ENCODE measurements at regions not wholly inside any gene's neighbourhood (a gene's known extent, or its start where the extent isn't known, plus 50 kb on each side); places are given as distances from the start of the nearest gene placed in this dataset.

GRCh38 chr1:38560457-38560856 lies 299.1 kb downstream of the RRAGC start:
- ChIA-PET CTCF (no interaction called here), POLR2A (interaction anchor here (0.5 kb wide), 1 partner anchor 960 kb away, joined by 5 read pairs; no protein-coding TSS in a partner anchor)

- ChIA-PET CTCF (interaction anchor here (0.6 kb wide), 1 partner anchor 811 kb away, joined by 3 read pairs; no protein-coding TSS in a partner anchor), POLR2A (interaction anchor here (0.5 kb wide), 2 partner anchors 393 to 959 kb away, joined by 5 read pairs; no protein-coding TSS in a partner anchor)
Observed at GRCh38 chr1:38559446-38560165, 300.0 kb downstream of the RRAGC start.

GRCh38 chr1:38558500-38559445 lies 300.8 kb downstream of the RRAGC start:
- POLR2A ChIA-PET: interaction anchor here (0.5 to 0.6 kb wide), 2 partner anchors 34 to 393 kb away, joined by 5 to 9 read pairs; no protein-coding TSS in a partner anchor
- CTCF ChIA-PET: interaction anchor here (0.6 kb wide), 1 partner anchor 812 kb away, joined by 3 read pairs; no protein-coding TSS in a partner anchor

DNA sequence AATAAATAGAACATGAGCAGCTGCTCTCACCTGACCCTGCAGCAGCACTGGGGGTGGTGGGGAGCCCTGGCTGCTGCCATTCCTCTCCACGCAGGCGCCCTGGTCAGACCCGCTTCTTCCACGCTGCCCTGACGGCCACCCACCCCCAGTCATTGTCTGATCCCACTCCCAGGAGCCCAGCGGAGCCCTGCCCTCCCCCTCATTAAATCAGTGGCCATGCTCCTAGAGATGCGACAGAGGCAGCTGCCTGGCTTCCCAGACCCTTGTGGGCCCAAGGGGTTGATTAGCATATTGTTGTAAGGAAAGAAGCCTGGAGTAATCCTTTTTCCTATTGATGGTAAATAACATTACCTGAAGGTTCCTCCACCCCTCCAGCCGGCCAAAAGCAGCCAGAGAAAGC lies 301.5 kb downstream of the RRAGC start:
- CTCF ChIA-PET: no interaction called here
- POLR2A ChIA-PET: interaction anchor here (0.6 kb wide), 1 partner anchor 33 kb away, joined by 9 read pairs; no protein-coding TSS in a partner anchor

DNA sequence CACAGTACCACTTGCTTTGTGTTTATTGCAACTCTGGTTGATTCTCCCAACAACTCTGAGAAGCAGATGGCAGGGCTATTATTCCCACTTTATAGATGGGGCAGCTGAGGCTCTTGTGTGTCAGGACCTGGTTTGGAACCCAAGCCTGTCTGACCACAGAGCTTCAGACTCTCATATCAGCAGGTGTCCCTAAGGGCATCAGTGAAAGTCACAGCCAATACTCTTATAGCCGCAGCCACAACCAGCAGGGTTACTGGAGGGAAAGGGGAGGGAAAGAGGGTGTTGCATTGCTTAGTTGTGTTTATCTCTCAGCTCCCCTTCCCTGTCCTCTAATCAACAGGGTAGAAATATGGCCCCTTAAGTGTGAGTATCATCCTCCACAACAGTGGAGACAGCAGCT lies 304.0 kb downstream of the RRAGC start:
- CTCF ChIA-PET: no interaction called here
- POLR2A ChIA-PET: no interaction called here

DNA sequence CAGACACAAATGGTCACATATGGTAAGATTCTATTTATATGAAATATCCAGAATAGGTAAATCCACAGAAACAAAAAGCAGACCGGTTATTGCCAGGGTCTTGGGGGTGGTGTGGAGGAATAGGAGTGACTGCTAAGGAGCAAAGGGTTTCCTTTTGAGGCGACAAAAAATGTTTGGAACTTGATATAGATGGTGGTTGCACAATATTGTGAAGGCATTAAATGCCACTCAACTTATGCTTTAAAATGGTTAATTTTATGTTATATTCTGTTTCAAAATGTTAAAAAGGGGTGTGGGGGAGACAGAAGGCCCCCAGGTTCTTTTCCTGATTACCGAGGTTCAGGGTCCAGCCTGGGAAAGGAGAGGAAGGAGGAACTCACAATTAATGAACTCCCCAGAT lies 304.4 kb downstream of the RRAGC start:
- CTCF ChIA-PET: no interaction called here
- POLR2A ChIA-PET: no interaction called here

- CTCF ChIA-PET: no interaction called here
- POLR2A ChIA-PET: no interaction called here
Observed at GRCh38 chr1:38551318-38552307, 308.0 kb downstream of the RRAGC start.

GRCh38 chr1:38549191-38549590 lies 310.4 kb downstream of the RRAGC start:
- ChIA-PET CTCF (no interaction called here), POLR2A (no interaction called here)

DNA sequence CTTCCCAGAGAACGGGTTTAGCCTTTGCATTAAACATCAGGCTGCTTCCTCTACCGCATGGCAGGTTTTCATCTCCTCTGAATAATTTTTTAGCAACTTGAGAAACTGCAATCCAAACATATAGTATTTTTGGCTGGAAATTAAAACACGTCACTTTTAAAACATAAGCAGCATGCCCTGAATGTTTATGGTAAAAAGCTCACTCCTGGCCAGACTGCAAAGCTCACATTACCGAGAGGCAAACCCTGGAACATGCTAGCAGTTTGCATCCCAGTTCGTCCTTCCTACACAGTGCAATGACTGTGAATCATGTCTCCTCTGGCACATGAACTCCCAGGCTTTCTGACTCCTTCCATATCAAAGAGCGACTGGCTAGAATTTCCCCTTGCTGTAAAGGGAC lies 312.3 kb downstream of the RRAGC start:
- CTCF ChIA-PET: interaction anchor here (1.5 kb wide), 1 partner anchor 288 kb away, joined by 3 read pairs; no protein-coding TSS in a partner anchor
- POLR2A ChIA-PET: no interaction called here

DNA sequence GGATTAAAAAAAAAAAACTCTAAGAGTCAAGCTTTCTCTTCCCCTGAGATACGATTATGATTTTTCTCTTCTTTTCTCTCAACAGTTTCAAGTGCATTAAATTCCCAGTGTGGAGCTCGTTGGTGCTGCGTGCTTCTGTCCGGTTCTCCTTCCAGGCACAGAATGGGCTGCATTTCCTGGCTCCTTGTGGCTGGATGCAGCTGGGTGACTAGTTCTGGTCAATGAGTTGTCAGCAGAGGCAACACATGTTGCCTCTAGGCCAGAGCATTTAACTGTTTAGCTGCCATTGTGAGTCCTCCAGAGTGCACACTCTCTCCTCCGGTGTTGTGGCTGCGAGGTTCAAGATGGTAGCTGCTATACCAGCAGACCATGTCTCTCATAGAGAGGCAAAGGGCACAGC lies 312.9 kb downstream of the RRAGC start:
- ChIA-PET POLR2A (no interaction called here), CTCF (interaction anchor here (1.5 kb wide), 1 partner anchor 289 kb away, joined by 3 read pairs; no protein-coding TSS in a partner anchor)

DNA sequence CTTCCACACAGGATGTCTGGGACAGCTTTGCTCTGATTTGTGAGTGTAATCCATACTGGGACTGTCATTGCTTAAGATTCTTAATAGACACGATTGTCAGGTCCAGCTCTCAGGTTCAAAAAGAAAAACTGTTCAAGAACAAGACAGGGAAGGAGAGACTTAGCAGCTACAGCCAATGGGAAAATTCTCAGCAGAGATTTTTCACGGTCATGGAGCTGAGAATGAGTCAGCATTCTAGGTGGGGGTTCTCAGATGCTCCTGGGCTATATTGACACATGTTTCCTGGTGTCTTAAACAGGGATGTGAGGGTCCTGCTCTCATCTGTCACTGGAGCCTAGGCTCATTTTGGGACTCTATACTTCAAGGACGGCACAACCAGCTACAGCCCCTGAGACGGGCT lies 318.3 kb downstream of the RRAGC start:
- CTCF ChIA-PET: no interaction called here
- POLR2A ChIA-PET: no interaction called here

- ChIA-PET POLR2A (no interaction called here), CTCF (no interaction called here)
Observed at GRCh38 chr1:38539931-38540330, 319.6 kb downstream of the RRAGC start.

DNA sequence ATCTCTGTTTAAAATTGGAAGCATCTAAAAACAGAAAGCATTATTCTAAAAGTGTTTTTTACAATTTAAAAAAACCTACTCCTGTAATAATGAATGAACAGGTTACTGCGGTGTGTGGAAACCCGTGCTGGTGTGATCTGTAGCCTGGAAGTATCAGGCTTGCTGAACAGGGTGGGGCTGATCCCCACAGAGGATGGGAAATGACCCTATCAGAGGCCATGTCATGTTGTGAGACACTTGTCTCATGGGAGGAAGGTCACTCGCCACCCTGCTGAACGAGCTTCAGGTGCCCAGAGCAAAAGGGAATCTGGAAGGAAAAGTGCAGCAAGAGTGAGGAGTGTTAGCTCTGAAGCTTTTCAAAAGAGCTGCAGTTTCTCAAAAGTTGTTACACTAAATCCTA lies 320.7 kb downstream of the RRAGC start:
- ChIA-PET CTCF (no interaction called here), POLR2A (no interaction called here)

DNA sequence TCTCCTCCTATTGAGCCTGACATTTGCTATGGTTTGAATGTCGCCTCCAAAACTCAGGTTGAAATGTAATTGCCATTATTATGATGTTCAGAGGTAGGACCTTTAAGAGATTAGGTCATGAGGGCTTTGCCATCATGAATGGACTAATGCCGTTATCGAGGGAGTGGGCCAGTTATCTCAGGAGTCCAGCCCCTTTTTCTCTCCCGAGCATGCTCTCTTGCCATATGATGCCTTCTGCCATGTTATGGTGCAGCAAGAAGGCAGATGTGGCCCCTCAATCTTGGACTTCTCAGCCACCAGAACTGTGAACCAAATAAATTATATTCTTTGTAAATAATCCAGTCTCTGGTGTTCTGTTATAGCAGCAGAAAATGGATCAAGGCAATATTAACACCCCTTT lies 323.5 kb downstream of the RRAGC start:
- CTCF ChIA-PET: no interaction called here
- POLR2A ChIA-PET: no interaction called here

DNA sequence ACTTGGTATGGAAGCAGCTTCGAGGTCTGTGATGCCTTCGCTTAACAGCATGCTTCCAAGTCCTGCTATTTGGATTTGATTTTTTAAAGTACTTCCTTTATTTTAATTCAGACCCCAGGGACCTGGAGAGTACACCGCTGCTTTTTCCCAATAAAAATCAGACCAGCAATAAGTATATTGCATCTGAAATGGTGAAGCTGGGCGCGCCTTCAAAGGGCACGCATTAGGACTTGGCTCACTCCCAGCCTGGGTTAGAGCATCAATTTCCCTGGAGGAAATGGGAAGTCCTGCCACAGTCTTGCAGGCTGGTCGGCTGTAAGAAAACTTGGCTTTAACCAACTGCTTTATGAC lies 325.1 kb downstream of the RRAGC start:
- ChIA-PET POLR2A (no interaction called here), CTCF (no interaction called here)

GRCh38 chr1:38533772-38534472 lies 325.6 kb downstream of the RRAGC start:
- POLR2A ChIA-PET: no interaction called here
- CTCF ChIA-PET: interaction anchor here (0.8 kb wide), 1 partner anchor 515 kb away, joined by 3 read pairs; no protein-coding TSS in a partner anchor

GRCh38 chr1:38530957-38531356 lies 328.6 kb downstream of the RRAGC start:
- ChIA-PET CTCF (no interaction called here), POLR2A (no interaction called here)

DNA sequence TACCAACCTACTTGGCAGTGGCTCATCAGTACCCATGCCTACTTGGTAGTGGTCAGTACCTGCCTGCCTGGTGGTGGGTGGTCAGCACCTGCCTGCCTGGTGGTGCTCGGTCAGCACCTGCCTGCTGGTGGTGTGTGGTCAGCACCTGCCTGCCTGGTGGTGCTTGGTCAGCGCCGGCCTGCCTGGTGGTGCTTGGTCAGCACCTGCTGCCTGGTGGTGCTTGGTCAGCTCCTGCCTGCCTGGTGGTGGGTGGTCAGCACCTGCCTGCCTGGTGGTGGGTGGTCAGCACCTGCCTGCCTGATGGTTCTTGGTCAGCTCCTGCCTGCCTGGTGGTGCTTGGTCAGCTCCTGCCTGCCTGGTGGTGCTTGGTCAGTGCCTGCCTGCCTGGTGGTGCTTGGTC lies 329.6 kb downstream of the RRAGC start:
- POLR2A ChIA-PET: no interaction called here
- CTCF ChIA-PET: no interaction called here

DNA sequence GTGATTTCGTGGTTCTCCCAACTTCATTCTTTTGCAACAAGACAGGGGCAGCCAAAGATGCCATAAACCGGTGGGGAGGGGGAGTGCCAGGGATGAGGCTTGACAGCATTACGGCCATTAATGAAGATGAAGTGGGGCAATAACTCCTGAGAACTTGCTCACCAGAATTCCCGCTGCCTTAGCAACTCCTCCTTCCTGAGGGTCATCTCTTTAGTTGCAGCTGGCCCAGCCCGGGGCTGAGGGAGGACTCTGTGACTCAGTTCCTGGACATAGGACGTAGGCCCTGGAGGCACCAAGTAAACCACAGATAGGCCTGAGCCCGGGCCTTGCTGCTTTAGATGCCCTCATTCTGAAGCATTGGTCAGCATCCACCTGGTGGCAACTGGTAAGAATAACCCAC lies 330.2 kb downstream of the RRAGC start:
- POLR2A ChIA-PET: no interaction called here
- CTCF ChIA-PET: no interaction called here
